Nephron progenitor cell (in vitro differentiated cells): ENCODE measurements at regions not wholly inside any gene's neighbourhood (a gene's known extent, or its start where the extent isn't known, plus 50 kb on each side); places are given as distances from the start of the nearest gene placed in this dataset.

ENCODE experiments used
- DNase-seq: peaks from one replicate; pipeline ENCODE4 v3.0.0; 2021
- H3K27ac Mint-ChIP-seq: 2 replicates; pipeline ENCODE4 v1.8.0; 2021; ENCODE audit warnings: mild to moderate bottlenecking, moderate library complexity, mixed read lengths
- H3K27me3 Mint-ChIP-seq: 2 replicates; pipeline ENCODE4 v1.8.0; 2021; ENCODE audit warnings: mild to moderate bottlenecking, low read depth, mixed read lengths; ENCODE audit not compliant: poor library complexity
- H3K36me3 Mint-ChIP-seq: 2 replicates; pipeline ENCODE4 v1.8.0; 2021; ENCODE audit warnings: low read depth, mixed read lengths
- H3K4me1 Mint-ChIP-seq: 2 replicates; pipeline ENCODE4 v1.8.0; 2021; ENCODE audit warnings: mixed read lengths
- H3K4me3 Mint-ChIP-seq: 2 replicates; pipeline ENCODE4 v1.8.0; 2021; ENCODE audit warnings: mild to moderate bottlenecking, moderate library complexity, mixed read lengths
- H3K9me3 Mint-ChIP-seq: 2 replicates; pipeline ENCODE4 v1.8.0; 2021; ENCODE audit warnings: mild to moderate bottlenecking, moderate library complexity, mixed read lengths
- CTCF ChIP-seq: fragments of 200-600 bp; sonication (generic); IDR thresholded peaks from 2 replicates; pipeline ENCODE4 v1.5.0; 2021; ENCODE audit warnings: antibody characterized with exemption

- Mint-ChIP-seq H3K27me3 (peaks cover 3% of the 10 kb centered on the region), H3K27ac (no peak overlapping the region), H3K36me3 (no peaks in the 10 kb centered on the region), H3K4me3 (no peak overlapping the region), H3K4me1 (no peaks in the 10 kb centered on the region), H3K9me3 (no peaks in the 10 kb centered on the region)
- no peak for TF ChIP-seq CTCF
- no peak for DNase-seq
Measured at GRCh38 chr2:12261986-12262680, 454.6 kb upstream of the TRIB2 start.

GRCh38 chr2:12262681-12263436 is 453.9 kb upstream of the TRIB2 start:
- H3K36me3 Mint-ChIP-seq = no peaks in the 10 kb centered on the region
- H3K9me3 Mint-ChIP-seq = no peaks in the 10 kb centered on the region
- peaks cover 3% of the 10 kb centered on the region for H3K27me3 Mint-ChIP-seq
- no peak overlapping the region for H3K27ac Mint-ChIP-seq
- no peak for TF ChIP-seq CTCF
- no peak overlapping the region for H3K4me3 Mint-ChIP-seq
- no peak for DNase-seq
- no peaks in the 10 kb centered on the region for H3K4me1 Mint-ChIP-seq

DNA sequence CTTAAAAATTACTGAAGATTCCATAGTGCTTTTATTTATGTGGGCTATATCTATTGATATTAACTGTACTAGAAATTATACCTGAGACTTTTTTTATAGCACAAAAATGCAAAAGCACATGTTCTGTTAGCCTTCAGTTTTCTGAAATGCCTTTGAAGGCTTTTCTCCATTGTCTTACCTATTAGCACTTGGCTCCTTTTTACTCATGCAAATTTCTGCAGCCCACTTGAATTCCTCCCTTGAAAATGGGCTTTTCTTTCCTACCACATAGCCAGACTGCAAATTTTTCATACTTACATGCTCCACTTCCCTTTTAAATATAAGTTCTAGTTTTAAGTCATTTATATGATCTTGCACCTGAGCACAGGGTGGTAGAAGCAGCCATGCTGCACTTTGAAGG is 453.0 kb upstream of the TRIB2 start:
- Mint-ChIP-seq H3K27me3 (peaks cover 3% of the 10 kb centered on the region), H3K27ac (no peak overlapping the region), H3K4me1 (no peaks in the 10 kb centered on the region), H3K9me3 (no peaks in the 10 kb centered on the region), H3K4me3 (no peak overlapping the region), H3K36me3 (no peaks in the 10 kb centered on the region)
- DNase-seq = no peak
- no peak for TF ChIP-seq CTCF

DNA sequence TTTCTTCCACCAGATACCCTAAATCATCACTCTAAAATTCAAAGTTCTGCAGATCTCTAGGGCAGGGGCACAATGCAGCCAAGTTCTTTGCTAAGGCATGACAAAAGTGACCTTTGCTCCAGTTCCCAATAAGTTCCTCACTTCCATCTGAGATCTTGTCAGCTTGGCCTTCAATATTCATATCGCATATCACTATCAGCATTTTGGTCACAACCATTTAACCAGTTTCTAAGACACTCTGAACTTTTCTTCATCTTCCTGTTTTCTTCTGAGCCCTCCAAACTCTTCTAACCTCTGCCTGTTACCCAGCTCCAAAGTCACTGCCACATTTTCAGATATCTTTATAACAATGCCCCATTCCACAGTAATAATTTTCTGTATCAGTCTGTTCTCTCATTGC is 452.6 kb upstream of the TRIB2 start:
- no peak overlapping the region for H3K27ac Mint-ChIP-seq
- no peaks in the 10 kb centered on the region for H3K9me3 Mint-ChIP-seq
- no peak for DNase-seq
- no peaks in the 10 kb centered on the region for H3K36me3 Mint-ChIP-seq
- H3K4me1 Mint-ChIP-seq = no peaks in the 10 kb centered on the region
- H3K27me3 Mint-ChIP-seq = peaks cover 3% of the 10 kb centered on the region
- no peak for TF ChIP-seq CTCF
- H3K4me3 Mint-ChIP-seq = no peak overlapping the region

- TF ChIP-seq CTCF = no peak
- no peak for DNase-seq
- no peaks in the 10 kb centered on the region for H3K9me3 Mint-ChIP-seq
- H3K27me3 Mint-ChIP-seq = peaks cover 3% of the 10 kb centered on the region
- no peak overlapping the region for H3K27ac Mint-ChIP-seq
- no peaks in the 10 kb centered on the region for H3K4me1 Mint-ChIP-seq
- no peaks in the 10 kb centered on the region for H3K36me3 Mint-ChIP-seq
- no peak overlapping the region for H3K4me3 Mint-ChIP-seq
Measured at GRCh38 chr2:12265646-12266045, 451.1 kb upstream of the TRIB2 start.

- no peak for DNase-seq
- Mint-ChIP-seq H3K27me3 (peaks cover 3% of the 10 kb centered on the region), H3K27ac (no peak overlapping the region), H3K4me3 (no peak overlapping the region), H3K36me3 (no peaks in the 10 kb centered on the region), H3K4me1 (no peaks in the 10 kb centered on the region), H3K9me3 (no peaks in the 10 kb centered on the region)
- TF ChIP-seq CTCF = no peak
Measured at GRCh38 chr2:12267042-12267441, 449.7 kb upstream of the TRIB2 start.
